Liver (tissue), 3 donors: ENCODE measurements at regions not wholly inside any gene's neighbourhood (a gene's known extent, or its start where the extent isn't known, plus 50 kb on each side); places are given as distances from the start of the nearest gene placed in this dataset.

Experiments
- CTCF ChIP-seq: fragments of 150-350 bp; IDR thresholded peaks from 2 replicates; pipeline ENCODE4 v1.5.1; 2017; ENCODE audit warnings: improper control_type of control experiment, low read depth, low read length; ENCODE audit not compliant: missing input control
- EGR1 ChIP-seq, 2 donors: IDR thresholded peaks; 2 replicates each; pipeline ENCODE4 v1.6.1; 2016 to 2018; ENCODE audit warnings: antibody characterized with exemption in 2 of 2, low read depth in 2 of 2
- GABPA ChIP-seq, 2 donors: IDR thresholded peaks in 1 of 2; conservative IDR thresholded peaks in 1 of 2; 2 replicates each; pipeline ENCODE4 v1.6.1; 2016; ENCODE audit warnings: antibody characterized with exemption in 2 of 2, mild to moderate bottlenecking in 1 of 2, moderate library complexity in 1 of 2
- HNF4A ChIP-seq, 2 donors: conservative IDR thresholded peaks; 2 replicates each; pipeline ENCODE4 v1.6.1; 2016; ENCODE audit warnings: antibody characterized with exemption in 2 of 2, mild to moderate bottlenecking in 2 of 2
- JUND ChIP-seq, 2 donors: IDR thresholded peaks; 2 replicates each; pipeline ENCODE4 v1.6.1; 2016; ENCODE audit warnings: antibody characterized with exemption in 2 of 2
- MAX ChIP-seq: IDR thresholded peaks from 2 replicates; pipeline ENCODE4 v1.6.1; 2016; ENCODE audit warnings: antibody characterized with exemption
- RAD21 ChIP-seq, 2 donors: IDR thresholded peaks; 2 replicates each; pipeline ENCODE4 v1.6.1; 2016; ENCODE audit warnings: antibody characterized with exemption in 2 of 2, mild to moderate bottlenecking in 2 of 2
- REST ChIP-seq: IDR thresholded peaks from 2 replicates; pipeline ENCODE4 v1.6.1; 2016; ENCODE audit warnings: antibody characterized with exemption, mild to moderate bottlenecking
- RXRA ChIP-seq, 2 donors: IDR thresholded peaks; 2 replicates each; pipeline ENCODE4 v1.6.1; 2017 to 2018; ENCODE audit warnings: antibody characterized with exemption in 2 of 2, mild to moderate bottlenecking in 1 of 2
- SP1 ChIP-seq: IDR thresholded peaks from 2 replicates; pipeline ENCODE4 v1.6.1; 2018; ENCODE audit warnings: antibody characterized with exemption, mild to moderate bottlenecking
- TAF1 ChIP-seq: conservative IDR thresholded peaks from 2 replicates; pipeline ENCODE4 v1.6.1; 2016; ENCODE audit warnings: antibody characterized with exemption, mild to moderate bottlenecking
- YY1 ChIP-seq: IDR thresholded peaks from 2 replicates; pipeline ENCODE4 v1.6.1; 2016; ENCODE audit warnings: antibody characterized with exemption, mild to moderate bottlenecking
- donor health status: healthy.
- donor health status: healthy.

GRCh38 chr16:65890203-65890602, 476.3 kb upstream of the CDH5 start:
- no peak for TF ChIP-seq CTCF
- no peak for TF ChIP-seq TAF1
- TF ChIP-seq EGR1 (IDR thresholded peaks at IDR 0.05; ENCODE audit: low read depth in 2 of 2), result no peak
- TF ChIP-seq RAD21 (IDR thresholded peaks at IDR 0.05), result no peak
- no peak for TF ChIP-seq GABPA (IDR thresholded peaks at IDR 0.05 in 1 of 2, conservative IDR thresholded peaks at IDR 0.05 in 1 of 2)
- no peak for TF ChIP-seq MAX
- TF ChIP-seq HNF4A (conservative IDR thresholded peaks at IDR 0.05), result no peak
- no peak for TF ChIP-seq JUND (IDR thresholded peaks at IDR 0.05)
- no peak for TF ChIP-seq YY1
- TF ChIP-seq SP1, result no peak
- TF ChIP-seq RXRA (IDR thresholded peaks at IDR 0.05), result no peak
- no peak for TF ChIP-seq REST
